NT2/D1 (cell line): ENCODE measurements at regions not wholly inside any gene's neighbourhood (a gene's known extent, or its start where the extent isn't known, plus 50 kb on each side); places are given as distances from the start of the nearest gene placed in this dataset.

Experiments used
- SUZ12 ChIP-seq: IDR thresholded peaks from 2 replicates; pipeline ENCODE4 v1.6.1; 2011; ENCODE audit not compliant: insufficient read length, insufficient read depth; ENCODE audit errors: extremely low read depth
- ZNF274 ChIP-seq: IDR thresholded peaks from 2 replicates; pipeline ENCODE4 v1.6.1; 2011; ENCODE audit warnings: mild to moderate bottlenecking, low read depth, low read length

GRCh38 chr4:64559571-64559970 is 150.3 kb upstream of the TECRL start:
- no peak for TF ChIP-seq SUZ12
- TF ChIP-seq ZNF274, result no peak
